MM.1S (cell line): ENCODE measurements at regions not wholly inside any gene's neighbourhood (a gene's known extent, or its start where the extent isn't known, plus 50 kb on each side); places are given as distances from the start of the nearest gene placed in this dataset.

Experiments
- DNase-seq: peaks from one replicate; pipeline ENCODE4 v3.0.0-alpha.2; 2015
- H2AFZ ChIP-seq: fragments of 300-600 bp; sonication (generic); 2 replicates; pipeline ENCODE4 v1.6.0; 2016; ENCODE audit warnings: antibody characterized with exemption, low read length
- H3F3A ChIP-seq: fragments of 300-600 bp; sonication (generic); 2 replicates; pipeline ENCODE4 v1.6.1; 2016; ENCODE audit warnings: mild to moderate bottlenecking, antibody characterized with exemption, low read length, moderate library complexity, mixed read lengths; ENCODE audit not compliant: insufficient read depth
- H3K27ac ChIP-seq: fragments of 300-600 bp; sonication (generic); 2 replicates; pipeline ENCODE4 v1.5.1; 2016; ENCODE audit warnings: mild to moderate bottlenecking, low read length
- H3K27me3 ChIP-seq: fragments of 300-600 bp; sonication (generic); replicated peaks from 2 replicates; pipeline ENCODE4 v1.6.0; 2016; ENCODE audit warnings: low read length; ENCODE audit not compliant: insufficient read depth
- H3K36me3 ChIP-seq: fragments of 300-600 bp; sonication (generic); replicated peaks from 2 replicates; pipeline ENCODE4 v1.6.1; 2016; ENCODE audit warnings: mild to moderate bottlenecking, low read length, mixed read lengths; ENCODE audit not compliant: insufficient read depth
- H3K4me1 ChIP-seq: fragments of 300-600 bp; sonication (generic); 2 replicates; pipeline ENCODE4 v1.6.1; 2016; ENCODE audit warnings: low read length, mixed read lengths
- H3K4me2 ChIP-seq: fragments of 300-600 bp; sonication (generic); 2 replicates; pipeline ENCODE4 v1.6.0; 2016; ENCODE audit warnings: low read depth, low read length
- H3K4me3 ChIP-seq: fragments of 300-600 bp; sonication (generic); 2 replicates; pipeline ENCODE4 v1.5.1; 2016; ENCODE audit warnings: low read length, mixed read lengths
- H3K79me2 ChIP-seq: fragments of 300-600 bp; sonication (generic); 2 replicates; pipeline ENCODE4 v1.6.1; 2016; ENCODE audit warnings: mixed run types, low read length, mixed read lengths
- H3K9ac ChIP-seq: fragments of 300-600 bp; sonication (generic); 2 replicates; pipeline ENCODE4 v1.6.1; 2016; ENCODE audit warnings: low read length, mixed read lengths
- H3K9me2 ChIP-seq: fragments of 300-600 bp; sonication (generic); replicated peaks from 2 replicates; pipeline ENCODE4 v1.6.1; 2016; ENCODE audit warnings: mild to moderate bottlenecking, low read length, mixed read lengths; ENCODE audit not compliant: insufficient read depth
- H3K9me3 ChIP-seq: fragments of 300-600 bp; sonication (generic); replicated peaks from 2 replicates; pipeline ENCODE4 v1.6.1; 2016; ENCODE audit warnings: mild to moderate bottlenecking, low read length, mixed read lengths; ENCODE audit not compliant: insufficient read depth
- H4K20me1 ChIP-seq: fragments of 300-600 bp; sonication (generic); 2 replicates; pipeline ENCODE4 v1.6.1; 2016; ENCODE audit warnings: mild to moderate bottlenecking, low read length, moderate library complexity, mixed read lengths; ENCODE audit not compliant: insufficient read depth
- EZH2 ChIP-seq: fragments of 300-600 bp; sonication (generic); optimal IDR thresholded peaks from 2 replicates; pipeline ENCODE3; 2017; ENCODE audit warnings: low read depth, mild to moderate bottlenecking, antibody characterized with exemption, low read length, mixed read lengths
- EZH2phosphoT487 ChIP-seq: fragments of 300-600 bp; sonication (generic); IDR thresholded peaks from 2 replicates; pipeline ENCODE4 v1.6.1; 2018; ENCODE audit warnings: antibody characterized with exemption, low read length
- TF ChIP-seq, protein P1 (sequence below): fragments of 300-600 bp; sonication (generic); IDR thresholded peaks from 2 replicates; pipeline ENCODE4 v1.5.1; 2016; ENCODE audit warnings: antibody characterized with exemption, low read length, mixed read lengths

- H3K4me2 ChIP-seq: no peak overlapping the region
- no peaks in the 10 kb centered on the region for H3K9me3 ChIP-seq
Observed at GRCh38 chr14:58954901-58955861, 233.3 kb upstream of the DAAM1 start.

DNA sequence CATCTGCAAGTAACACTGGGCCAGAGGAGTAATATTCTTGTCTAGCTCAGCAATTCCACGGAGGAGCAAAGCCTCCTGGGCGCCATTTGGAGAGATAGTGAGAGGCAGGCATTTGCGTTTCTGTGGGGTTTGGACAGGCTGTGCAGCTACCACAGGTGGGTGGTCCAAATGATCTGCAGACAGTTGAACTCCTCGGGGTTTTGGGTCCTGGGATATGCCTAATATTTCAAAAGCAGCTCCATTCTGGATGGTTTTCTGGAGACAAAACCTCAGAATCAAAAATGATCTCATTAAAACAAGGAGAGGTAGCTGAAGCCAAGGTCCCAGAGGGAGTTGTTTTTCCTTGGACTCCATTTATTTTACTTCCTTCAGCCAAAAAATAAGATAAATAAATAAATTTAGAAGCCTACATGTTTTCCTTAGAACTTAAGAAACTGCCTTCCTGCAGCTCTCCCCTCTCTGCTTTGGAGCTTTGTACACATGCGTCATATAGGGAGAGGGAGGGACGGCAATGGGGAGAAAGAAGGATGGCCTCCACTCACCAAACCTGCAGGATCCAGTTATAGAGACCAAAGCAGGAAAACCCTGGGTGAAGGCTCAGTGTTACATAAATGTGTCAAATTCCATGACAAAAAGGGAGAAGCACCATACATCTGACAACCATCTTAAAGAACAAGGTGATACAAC lies 227.3 kb upstream of the DAAM1 start:
- Histone ChIP-seq H3F3A (no peaks in the 10 kb centered on the region), H2AFZ (no peak overlapping the region), H3K79me2 (no peaks in the 10 kb centered on the region), H3K9me2 (no peaks in the 10 kb centered on the region), H3K9ac (no peak overlapping the region), H3K4me2 (no peak overlapping the region), H3K9me3 (no peaks in the 10 kb centered on the region), H3K36me3 (no peaks in the 10 kb centered on the region), H3K27me3 (no peaks in the 10 kb centered on the region), H3K4me3 (no peak overlapping the region), H4K20me1 (no peaks in the 10 kb centered on the region), H3K4me1 (no peaks in the 10 kb centered on the region), H3K27ac (no peak overlapping the region)
- DNase-seq: no peak
- TF ChIP-seq, protein P1, sequence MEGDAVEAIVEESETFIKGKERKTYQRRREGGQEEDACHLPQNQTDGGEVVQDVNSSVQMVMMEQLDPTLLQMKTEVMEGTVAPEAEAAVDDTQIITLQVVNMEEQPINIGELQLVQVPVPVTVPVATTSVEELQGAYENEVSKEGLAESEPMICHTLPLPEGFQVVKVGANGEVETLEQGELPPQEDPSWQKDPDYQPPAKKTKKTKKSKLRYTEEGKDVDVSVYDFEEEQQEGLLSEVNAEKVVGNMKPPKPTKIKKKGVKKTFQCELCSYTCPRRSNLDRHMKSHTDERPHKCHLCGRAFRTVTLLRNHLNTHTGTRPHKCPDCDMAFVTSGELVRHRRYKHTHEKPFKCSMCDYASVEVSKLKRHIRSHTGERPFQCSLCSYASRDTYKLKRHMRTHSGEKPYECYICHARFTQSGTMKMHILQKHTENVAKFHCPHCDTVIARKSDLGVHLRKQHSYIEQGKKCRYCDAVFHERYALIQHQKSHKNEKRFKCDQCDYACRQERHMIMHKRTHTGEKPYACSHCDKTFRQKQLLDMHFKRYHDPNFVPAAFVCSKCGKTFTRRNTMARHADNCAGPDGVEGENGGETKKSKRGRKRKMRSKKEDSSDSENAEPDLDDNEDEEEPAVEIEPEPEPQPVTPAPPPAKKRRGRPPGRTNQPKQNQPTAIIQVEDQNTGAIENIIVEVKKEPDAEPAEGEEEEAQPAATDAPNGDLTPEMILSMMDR: no peak
- TF ChIP-seq EZH2phosphoT487 (no peak), EZH2 (no peak)

More at GRCh38 chr14:58954901-58955861, 233.3 kb upstream of the DAAM1 start:
- Histone ChIP-seq H4K20me1 (no peaks in the 10 kb centered on the region), H3K27me3 (no peaks in the 10 kb centered on the region), H3K4me1 (no peaks in the 10 kb centered on the region), H3F3A (no peaks in the 10 kb centered on the region), H3K36me3 (no peaks in the 10 kb centered on the region), H3K79me2 (no peaks in the 10 kb centered on the region), H3K27ac (no peak overlapping the region), H2AFZ (no peak overlapping the region), H3K9ac (no peak overlapping the region), H3K9me2 (no peaks in the 10 kb centered on the region), H3K4me3 (no peak overlapping the region)
- TF ChIP-seq EZH2phosphoT487: no peak
- TF ChIP-seq, protein P1: no peak
- TF ChIP-seq EZH2: no peak
- no peak for DNase-seq

GRCh38 chr14:58963873-58964597 lies 224.4 kb upstream of the DAAM1 start:
- TF ChIP-seq, protein P1: no peak
- no peak for TF ChIP-seq EZH2phosphoT487
- TF ChIP-seq EZH2: no peak

More at GRCh38 chr14:58963873-58964597, 224.4 kb upstream of the DAAM1 start:
- Histone ChIP-seq H3F3A (no peaks in the 10 kb centered on the region), H3K79me2 (no peaks in the 10 kb centered on the region), H3K9me2 (no peaks in the 10 kb centered on the region), H3K9ac (no peak overlapping the region), H3K4me1 (no peaks in the 10 kb centered on the region), H3K27me3 (no peaks in the 10 kb centered on the region), H3K27ac (no peak overlapping the region), H3K36me3 (no peaks in the 10 kb centered on the region), H3K9me3 (no peaks in the 10 kb centered on the region), H3K4me2 (no peak overlapping the region), H4K20me1 (no peaks in the 10 kb centered on the region), H3K4me3 (no peak overlapping the region), H2AFZ (no peak overlapping the region)
- DNase-seq: no peak
